DND-41 (cell line): ENCODE measurements at regions not wholly inside any gene's neighbourhood (a gene's known extent, or its start where the extent isn't known, plus 50 kb on each side); places are given as distances from the start of the nearest gene placed in this dataset.

Source experiments
- CTCF ChIP-seq: IDR thresholded peaks from 2 replicates; pipeline ENCODE4 v1.5.1; 2012; ENCODE audit warnings: borderline replicate concordance, low read length, moderate library complexity, mild to moderate bottlenecking; ENCODE audit not compliant: poor library complexity, severe bottlenecking; ENCODE audit errors: extremely low read depth
- EZH2 ChIP-seq: IDR thresholded peaks from 3 replicates; pipeline ENCODE4 v1.6.1; 2012; ENCODE audit warnings: borderline replicate concordance, low read depth, mild to moderate bottlenecking, moderate library complexity, low read length, inconsistent platforms; ENCODE audit not compliant: severe bottlenecking

- TF ChIP-seq CTCF (no peak), EZH2 (no peak)
Measured at GRCh38 chr7:93765475-93765874, 125.1 kb downstream of the TFPI2 start.
